CD4-positive, alpha-beta T cell (primary cell): ENCODE measurements at regions not wholly inside any gene's neighbourhood (a gene's known extent, or its start where the extent isn't known, plus 50 kb on each side); places are given as distances from the start of the nearest gene placed in this dataset.

Experiments
- ATAC-seq: fragments of 200-7000 bp; cut with Tn5 transposase; one replicate; pipeline ENCODE4 v1.10.0; 2022; ENCODE audit warnings: mild to moderate bottlenecking; ENCODE audit not compliant: poor library complexity
- CTCF ChIA-PET: fragments of 350-600 bp; sonication (Branson Sonifier 250); formaldehyde crosslinking; loops from one replicate; lab custom pipeline; 2021; ENCODE audit warnings: antibody characterized with exemption, inconsistent platforms; lab: Charles Lee
- POLR2A ChIA-PET: fragments of 350-600 bp; sonication (Branson Sonifier 250); formaldehyde crosslinking; loops from one replicate; lab custom pipeline; 2021; ENCODE audit warnings: antibody characterized with exemption, inconsistent platforms; lab: Charles Lee
- DNase-seq, 14 experiments: peaks; one replicate each; pipeline ENCODE4 v3.0.0-alpha.2; 2013 to 2020; ENCODE audit warnings: mixed read lengths in 2 of 14
- H3K27ac ChIP-seq, 2 donors: one replicate each; pipeline versions ENCODE4 v1.5.1 to v1.7.0; 2013; ENCODE audit warnings: low read length in 2 of 2, low read depth in 1 of 2, mild to moderate bottlenecking in 1 of 2
- H3K27me3 ChIP-seq, 2 experiments: 1 replicate in 1 of 2; 2 replicates in 1 of 2; pipeline versions ENCODE4 v1.6.1 to v1.7.0; 2013; ENCODE audit warnings: low read length in 2 of 2, control low read depth in 1 of 2, mild to moderate bottlenecking in 1 of 2, moderate library complexity in 1 of 2; ENCODE audit not compliant: insufficient read depth in 2 of 2, control insufficient read depth in 1 of 2
- H3K36me3 ChIP-seq: one replicate; pipeline ENCODE4 v1.6.1; 2013; ENCODE audit warnings: low read length, control low read depth; ENCODE audit not compliant: insufficient read depth
- H3K4me1 ChIP-seq: one replicate; pipeline ENCODE4 v1.6.1; 2013; ENCODE audit warnings: low read length, control low read depth; ENCODE audit not compliant: insufficient read depth
- H3K4me3 ChIP-seq: one replicate; pipeline ENCODE4 v1.5.1; 2013; ENCODE audit warnings: mild to moderate bottlenecking, low read length, moderate library complexity
- H3K9me3 ChIP-seq, 2 experiments: 1 replicate in 1 of 2; 2 replicates in 1 of 2; pipeline versions ENCODE4 v1.6.1 to v1.7.0; 2013; ENCODE audit warnings: low read length in 2 of 2, mild to moderate bottlenecking in 2 of 2, control low read depth in 1 of 2, moderate library complexity in 1 of 2; ENCODE audit not compliant: control insufficient read depth in 1 of 2, insufficient read depth in 1 of 2
- H3K27ac Mint-ChIP-seq: one replicate; pipeline ENCODE4 v1.8.0; 2020; ENCODE audit warnings: mixed read lengths
- H3K27me3 Mint-ChIP-seq: one replicate; pipeline ENCODE4 v1.8.0; 2021; ENCODE audit warnings: mixed read lengths
- H3K36me3 Mint-ChIP-seq: one replicate; pipeline ENCODE4 v1.8.0; 2021; ENCODE audit warnings: low read depth, mixed read lengths
- H3K4me1 Mint-ChIP-seq: one replicate; pipeline ENCODE4 v1.8.0; 2021; ENCODE audit warnings: low read depth, mixed read lengths
- H3K4me3 Mint-ChIP-seq: one replicate; pipeline ENCODE4 v1.8.0; 2020; ENCODE audit warnings: mild to moderate bottlenecking, mixed read lengths
- H3K9me3 Mint-ChIP-seq: one replicate; pipeline ENCODE4 v1.8.0; 2020; ENCODE audit warnings: mixed read lengths
- CTCF ChIP-seq: fragments of 200-600 bp; IDR thresholded peaks from one replicate; pipeline ENCODE4 v1.8.0; 2022; ENCODE audit warnings: antibody characterized with exemption, mild to moderate bottlenecking
- intact Hi-C, 2 experiments: fragments of 100-400 bp; cut with DNase I in 1 of 2; cut with micrococcal nuclease in 1 of 2; formaldehyde crosslinking; loops; one replicate each; pipeline versions ENCODE4 v1.15.1 to v1.9.0; 2023 to 2025; cut with DNase I, micrococcal nuclease

- Histone ChIP-seq H3K36me3 (no peaks in the 10 kb centered on the region), H3K9me3 (no peaks in the 10 kb centered on the region), H3K4me3 (no peak overlapping the region), H3K27me3 (peaks cover 0 to 4% of the 10 kb centered on the region in 2 experiments), H3K27ac (no peak overlapping the region), H3K4me1 (no peaks in the 10 kb centered on the region)
- no peak for DNase-seq
- no peak for ATAC-seq
- Mint-ChIP-seq H3K9me3 (no peaks in the 10 kb centered on the region), H3K4me3 (no peak overlapping the region), H3K27ac (no peak overlapping the region), H3K4me1 (no peaks in the 10 kb centered on the region), H3K36me3 (no peaks in the 10 kb centered on the region), H3K27me3 (peaks cover 5% of the 10 kb centered on the region)
- intact Hi-C loops, result no loop called here
- ChIA-PET POLR2A (no interaction called here), CTCF (no interaction called here)
- TF ChIP-seq CTCF, result no peak
These were observed 95.9 kb upstream of the SPACA1 start for GRCh38 chr6:87951751-87952150.

GRCh38 chr6:87950614-87951013, 97.0 kb upstream of the SPACA1 start:
- Histone ChIP-seq H3K4me1 (no peaks in the 10 kb centered on the region), H3K4me3 (no peak overlapping the region), H3K36me3 (no peaks in the 10 kb centered on the region), H3K27me3 (peaks cover 0 to 4% of the 10 kb centered on the region in 2 experiments), H3K27ac (no peak overlapping the region), H3K9me3 (no peaks in the 10 kb centered on the region)
- Mint-ChIP-seq H3K27me3 (peaks cover 11% of the 10 kb centered on the region), H3K4me1 (no peaks in the 10 kb centered on the region), H3K4me3 (no peak overlapping the region), H3K9me3 (no peaks in the 10 kb centered on the region), H3K27ac (no peak overlapping the region), H3K36me3 (no peaks in the 10 kb centered on the region)
- POLR2A ChIA-PET, result no interaction called here
- DNase-seq, result no peak
- CTCF ChIA-PET, result no interaction called here
- TF ChIP-seq CTCF, result no peak
- intact Hi-C loops, result no loop called here
- no peak for ATAC-seq

- Histone ChIP-seq H3K4me3 (no peak overlapping the region), H3K9me3 (no peaks in the 10 kb centered on the region), H3K36me3 (no peaks in the 10 kb centered on the region), H3K27me3 (peaks cover 0 to 4% of the 10 kb centered on the region in 2 experiments), H3K27ac (no peak overlapping the region), H3K4me1 (no peaks in the 10 kb centered on the region)
- no peaks in the 10 kb centered on the region for H3K36me3 Mint-ChIP-seq
- no peak for TF ChIP-seq CTCF
- no peaks in the 10 kb centered on the region for H3K9me3 Mint-ChIP-seq
- intact Hi-C loops, result no loop called here
- no peak overlapping the region for H3K27ac Mint-ChIP-seq
- CTCF ChIA-PET, result no interaction called here
- H3K4me1 Mint-ChIP-seq, result no peaks in the 10 kb centered on the region
- DNase-seq, result no peak
- no peak for ATAC-seq
- POLR2A ChIA-PET, result no interaction called here
- peaks cover 24% of the 10 kb centered on the region for H3K27me3 Mint-ChIP-seq
- no peak overlapping the region for H3K4me3 Mint-ChIP-seq
These were observed 98.4 kb upstream of the SPACA1 start for GRCh38 chr6:87949194-87949593.
